Erythroblast (primary cell): ENCODE measurements at regions not wholly inside any gene's neighbourhood (a gene's known extent, or its start where the extent isn't known, plus 50 kb on each side); places are given as distances from the start of the nearest gene placed in this dataset.

Experiments
- GATA1 ChIP-seq: IDR thresholded peaks from 2 replicates; pipeline ENCODE4 v1.6.1; 2011; ENCODE audit warnings: low read depth, mild to moderate bottlenecking, control low read depth, low read length, moderate library complexity
- POLR2A ChIP-seq: IDR thresholded peaks from 2 replicates; pipeline ENCODE4 v1.6.1; 2011; ENCODE audit warnings: mild to moderate bottlenecking, low read length

- TF ChIP-seq POLR2A (no peak), GATA1 (no peak)
Measured at GRCh38 chr2:37833423-37833822, 91.7 kb upstream of the RMDN2 start.
